ENCODE measurements at regions not wholly inside any gene's neighbourhood (a gene's known extent, or its start where the extent isn't known, plus 50 kb on each side); places are given as distances from the start of the nearest gene placed in this dataset.

DNA sequence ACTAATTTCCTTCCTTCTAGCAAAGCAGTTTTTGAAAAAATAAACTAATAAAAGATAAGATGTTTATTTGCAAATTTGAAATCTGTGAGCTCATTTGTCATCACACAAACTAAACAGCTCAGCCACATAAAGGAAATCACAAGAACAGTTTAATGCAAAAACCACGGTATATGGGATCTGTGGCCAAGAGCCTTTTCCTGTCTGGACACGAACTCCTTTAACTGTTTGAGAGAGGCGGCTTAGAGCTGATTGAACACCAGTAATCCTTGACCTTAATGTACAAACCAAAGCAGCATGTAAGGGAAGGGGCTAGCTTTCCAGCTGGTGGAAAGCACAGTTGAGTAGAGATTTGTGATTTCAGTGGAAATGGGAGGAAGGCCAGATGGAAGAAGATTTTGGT, 66.3 kb upstream of the SPINK5 start:
- FAIRE-seq (no peak), DNase-seq (ENCODE audit: insufficient read length, low spot score) (no peak)
- TF ChIP-seq, protein P1, sequence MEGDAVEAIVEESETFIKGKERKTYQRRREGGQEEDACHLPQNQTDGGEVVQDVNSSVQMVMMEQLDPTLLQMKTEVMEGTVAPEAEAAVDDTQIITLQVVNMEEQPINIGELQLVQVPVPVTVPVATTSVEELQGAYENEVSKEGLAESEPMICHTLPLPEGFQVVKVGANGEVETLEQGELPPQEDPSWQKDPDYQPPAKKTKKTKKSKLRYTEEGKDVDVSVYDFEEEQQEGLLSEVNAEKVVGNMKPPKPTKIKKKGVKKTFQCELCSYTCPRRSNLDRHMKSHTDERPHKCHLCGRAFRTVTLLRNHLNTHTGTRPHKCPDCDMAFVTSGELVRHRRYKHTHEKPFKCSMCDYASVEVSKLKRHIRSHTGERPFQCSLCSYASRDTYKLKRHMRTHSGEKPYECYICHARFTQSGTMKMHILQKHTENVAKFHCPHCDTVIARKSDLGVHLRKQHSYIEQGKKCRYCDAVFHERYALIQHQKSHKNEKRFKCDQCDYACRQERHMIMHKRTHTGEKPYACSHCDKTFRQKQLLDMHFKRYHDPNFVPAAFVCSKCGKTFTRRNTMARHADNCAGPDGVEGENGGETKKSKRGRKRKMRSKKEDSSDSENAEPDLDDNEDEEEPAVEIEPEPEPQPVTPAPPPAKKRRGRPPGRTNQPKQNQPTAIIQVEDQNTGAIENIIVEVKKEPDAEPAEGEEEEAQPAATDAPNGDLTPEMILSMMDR (IDR thresholded peaks at IDR 0.05; ENCODE audit: insufficient read depth, missing control alignments), result no peak

DNA sequence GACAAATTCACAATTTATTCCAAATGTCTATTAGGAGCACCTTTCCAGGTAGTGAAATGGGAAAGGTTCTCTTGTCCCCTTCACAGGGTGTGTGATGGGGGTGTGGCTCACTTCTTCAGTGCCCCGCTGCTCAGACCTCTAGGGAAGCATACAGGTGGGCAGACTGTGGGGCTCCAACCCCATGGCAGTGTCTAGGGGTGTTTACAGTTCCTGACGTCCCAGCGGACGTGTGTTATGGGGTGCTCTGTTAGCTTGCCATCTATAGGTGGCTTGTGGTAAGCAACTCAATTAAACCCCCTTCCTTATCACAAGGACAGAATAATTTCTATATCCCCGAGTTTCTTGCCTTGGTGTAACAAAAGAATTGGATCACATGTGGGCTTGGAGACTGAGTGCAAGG, 67.4 kb upstream of the SPINK5 start:
- FAIRE-seq, result no peak
- DNase-seq (ENCODE audit: insufficient read length, low spot score), result no peak
- TF ChIP-seq, protein P1 (IDR thresholded peaks at IDR 0.05; ENCODE audit: insufficient read depth, missing control alignments), result no peak

DNA sequence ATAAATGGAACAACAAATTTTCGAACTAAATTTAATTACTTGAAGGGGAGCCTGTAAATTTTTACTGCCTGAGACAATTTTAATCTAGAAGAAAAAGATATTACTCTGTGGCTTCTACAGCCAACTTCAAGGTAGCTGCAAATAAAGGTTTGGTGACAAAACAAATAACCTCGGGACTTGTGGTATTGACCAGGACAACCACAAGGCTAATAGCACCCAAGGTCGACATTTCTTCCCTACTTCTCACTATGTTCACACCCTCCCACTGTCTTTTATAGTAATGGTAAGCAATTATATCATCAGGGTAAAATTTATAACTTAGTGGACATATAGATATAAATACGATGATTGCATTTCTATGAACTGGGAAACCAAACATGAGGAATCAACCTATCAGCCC, 67.9 kb upstream of the SPINK5 start:
- TF ChIP-seq, protein P1 (IDR thresholded peaks at IDR 0.05; ENCODE audit: insufficient read depth, missing control alignments), result no peak
- no peak for DNase-seq (ENCODE audit: insufficient read length, low spot score)
- FAIRE-seq, result no peak

DNA sequence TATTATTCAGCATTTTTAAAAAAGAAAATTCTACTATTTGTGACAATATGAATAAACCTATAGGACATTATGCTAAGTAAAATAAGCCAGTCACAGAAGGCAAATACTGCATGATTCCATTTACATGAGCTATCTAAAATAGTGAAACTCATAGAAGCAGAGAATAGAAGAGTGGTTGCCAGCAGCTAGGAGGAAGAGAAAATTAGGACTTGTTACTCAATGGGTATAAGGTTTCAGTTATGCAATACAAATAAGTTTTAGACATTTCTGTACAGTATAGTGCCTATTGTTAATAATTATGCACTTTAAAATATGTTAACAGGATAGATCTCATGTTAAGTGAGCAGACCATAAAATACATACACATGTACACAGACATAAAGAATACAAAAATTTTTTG, 73.8 kb upstream of the SPINK5 start:
- TF ChIP-seq, protein P1 (IDR thresholded peaks at IDR 0.05; ENCODE audit: insufficient read depth, missing control alignments), result no peak
- no peak for FAIRE-seq
- no peak for DNase-seq (ENCODE audit: insufficient read length, low spot score)

DNA sequence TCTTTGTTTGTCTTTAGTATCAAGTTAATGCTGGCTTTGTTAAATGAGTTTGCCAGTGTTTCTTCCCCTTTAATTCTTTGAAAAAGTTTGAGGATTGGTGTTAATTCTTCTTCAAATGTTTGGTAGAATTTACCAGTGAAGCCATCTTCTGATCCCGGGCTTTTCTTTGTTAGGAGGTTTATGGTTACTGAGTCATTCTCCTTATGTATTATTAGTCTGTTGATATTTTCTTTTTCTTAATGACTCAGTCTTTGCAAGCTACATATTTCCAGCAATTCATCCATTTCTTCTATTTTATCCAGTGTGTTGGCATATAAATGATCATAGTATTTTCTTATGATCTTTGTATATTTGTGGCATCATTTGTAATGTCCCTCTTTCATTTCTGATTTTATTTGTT, 74.5 kb upstream of the SPINK5 start:
- TF ChIP-seq, protein P1 (IDR thresholded peaks at IDR 0.05; ENCODE audit: insufficient read depth, missing control alignments), result no peak
- no peak for DNase-seq (ENCODE audit: insufficient read length, low spot score)

DNA sequence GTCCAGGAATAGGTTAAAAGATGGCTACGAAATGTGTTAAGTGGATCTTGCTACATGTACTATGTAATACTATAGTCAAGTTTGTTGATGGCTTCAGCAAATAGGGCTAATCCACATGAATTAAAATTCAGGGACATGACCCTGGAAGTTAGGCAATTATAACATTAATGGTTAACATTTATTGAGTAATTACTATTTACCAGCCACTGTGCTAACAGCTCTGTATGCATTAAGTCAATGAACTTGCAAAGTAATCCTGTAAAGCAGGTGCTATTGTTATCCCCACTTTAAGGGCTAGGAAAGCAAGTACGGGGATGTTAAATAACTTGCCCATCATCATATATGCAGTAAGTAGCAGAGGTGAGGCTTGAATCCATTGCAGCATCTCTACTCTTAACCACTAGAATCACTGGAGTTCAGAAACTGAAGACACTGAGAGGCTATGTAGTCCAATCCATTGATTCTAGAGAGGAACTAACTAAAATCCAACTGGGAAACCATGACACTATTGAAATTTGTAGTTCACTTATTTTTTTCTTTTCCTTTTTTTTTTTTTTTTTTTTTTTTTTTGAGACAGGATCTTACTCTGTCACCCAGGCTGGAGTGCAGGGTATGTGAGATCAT, 77.5 kb upstream of the SPINK5 start:
- DNase-seq (ENCODE audit: insufficient read length, low spot score) (no peak), FAIRE-seq (no peak)
- TF ChIP-seq, protein P1 (IDR thresholded peaks at IDR 0.05; ENCODE audit: insufficient read depth, missing control alignments), result no peak

More for the DNA sequence above, 74.5 kb upstream of the SPINK5 start:
- FAIRE-seq, result no peak

DNA sequence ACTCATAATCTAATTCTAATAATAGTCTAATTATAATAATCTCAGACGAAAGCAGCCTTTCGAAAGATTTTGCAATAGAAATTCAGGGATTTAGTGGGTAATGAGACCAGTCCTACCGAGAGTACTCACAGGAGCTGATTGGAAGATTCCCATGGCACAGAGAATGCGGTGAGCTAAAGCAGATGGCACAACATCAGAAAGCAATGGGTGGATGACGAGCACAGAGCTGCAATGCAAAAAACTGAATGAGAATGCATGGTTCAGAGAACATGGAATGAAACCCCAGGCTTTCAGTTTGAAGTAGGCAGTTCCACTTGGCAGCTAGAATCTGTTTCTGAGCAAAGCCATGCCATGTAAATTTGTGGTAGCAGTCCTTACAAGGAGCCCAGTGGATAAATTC, 78.2 kb upstream of the SPINK5 start:
- TF ChIP-seq, protein P1 (IDR thresholded peaks at IDR 0.05; ENCODE audit: insufficient read depth, missing control alignments), result no peak
- no peak for FAIRE-seq

More for the DNA sequence above, 78.2 kb upstream of the SPINK5 start:
- no peak for DNase-seq (ENCODE audit: insufficient read length, low spot score)

All from D721Med (cell line).